ENCODE measurements at regions not wholly inside any gene's neighbourhood (a gene's known extent, or its start where the extent isn't known, plus 50 kb on each side); places are given as distances from the start of the nearest gene placed in this dataset.
"Not testable (repeated sequence)": the region's sequence is repeated elsewhere in the genome, so short reads cannot be mapped to it uniquely, and the experiment has no call there.

- DNase-seq (ENCODE audit: low read depth in 4 of 4, low spot score in 2 of 4): no peak
Measured at GRCh38 chr10:8173243-8173865, 118.9 kb downstream of the GATA3 start.

- no peak for DNase-seq (ENCODE audit: low read depth in 4 of 4, low spot score in 2 of 4)
Measured at GRCh38 chr10:8173866-8174243, 119.4 kb downstream of the GATA3 start.

GRCh38 chr10:8174762-8175161 is 120.3 kb downstream of the GATA3 start:
- DNase-seq (ENCODE audit: low read depth in 4 of 4, low spot score in 2 of 4): peak in 2 of 4 donors; percentile 18 to 21

DNA sequence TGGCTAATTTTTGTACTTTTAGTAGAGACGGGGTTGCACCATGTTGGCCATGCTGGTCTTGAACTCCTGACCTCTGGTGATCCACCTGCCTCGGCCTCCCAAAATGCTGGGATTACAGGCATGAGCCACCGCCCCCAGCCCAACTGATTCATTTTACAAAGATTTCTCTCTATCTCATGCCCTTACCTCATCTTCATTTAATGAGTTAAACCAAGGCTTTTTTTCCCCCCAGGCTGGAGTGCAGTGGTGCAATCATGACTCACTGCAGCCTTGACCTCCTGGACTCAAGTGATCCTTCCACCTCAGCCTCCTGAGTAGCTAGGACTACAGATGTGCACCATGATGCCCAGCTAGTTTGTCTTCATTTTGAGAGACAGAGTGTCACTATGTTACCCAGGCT is 123.0 kb downstream of the GATA3 start:
- DNase-seq (ENCODE audit: low read depth in 4 of 4, low spot score in 2 of 4): not testable (repeated sequence)

DNA sequence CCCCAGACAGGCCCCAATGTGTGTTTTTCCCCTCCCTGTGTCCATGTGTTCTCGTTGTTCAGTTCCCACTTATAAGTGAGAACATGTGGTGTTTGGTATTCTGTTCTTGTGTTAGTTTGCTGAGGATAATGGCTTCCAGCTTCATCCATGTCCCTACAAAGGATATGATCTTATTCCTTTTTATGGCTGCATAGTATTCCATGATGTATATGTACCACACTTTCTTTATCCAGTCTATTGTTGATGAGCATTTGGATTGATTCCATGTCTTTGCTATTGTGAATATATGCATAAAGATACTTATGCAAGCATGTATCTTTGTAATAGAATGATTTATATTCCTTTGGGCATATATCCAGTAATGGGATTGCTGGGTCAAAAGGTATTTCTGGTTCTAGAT is 125.3 kb downstream of the GATA3 start:
- DNase-seq (ENCODE audit: low read depth in 4 of 4, low spot score in 2 of 4): not testable (repeated sequence)

DNA sequence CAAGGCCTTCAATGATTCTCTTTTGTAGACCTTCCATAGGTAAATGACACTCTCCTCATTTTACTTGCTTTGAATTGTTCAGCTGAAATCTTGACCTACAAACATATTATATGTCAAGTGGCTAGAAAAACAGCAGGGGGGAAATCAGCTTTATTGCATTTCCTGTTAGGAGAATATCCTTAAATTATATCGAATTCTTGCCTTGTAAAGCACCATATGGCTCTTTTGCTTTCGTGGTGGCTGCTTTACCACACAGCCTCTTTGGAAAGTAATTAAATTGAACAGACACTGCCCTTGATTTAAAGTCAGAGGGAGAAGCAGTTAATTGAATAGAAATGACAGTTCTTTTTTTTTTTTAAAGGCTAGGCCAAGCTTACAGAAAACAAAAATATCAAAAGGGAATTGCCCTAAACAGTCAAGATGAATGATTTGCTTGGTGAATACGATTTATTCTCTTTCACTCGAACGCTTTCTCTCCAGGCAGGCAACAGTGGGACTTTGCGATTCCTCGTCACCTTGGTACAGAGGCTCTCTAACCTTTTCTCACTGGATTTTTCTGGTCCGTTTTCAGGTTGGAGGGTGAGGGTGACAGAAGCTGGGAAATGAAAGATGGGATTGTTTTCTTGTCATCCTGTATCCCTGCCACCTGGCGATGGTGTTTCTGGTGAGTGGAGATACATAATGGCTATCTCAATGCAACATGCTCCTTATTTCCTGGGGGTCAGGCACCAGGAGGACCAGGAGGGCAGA is 126.0 kb downstream of the GATA3 start:
- peak in 1 of 4 donors; percentile 2 for DNase-seq (ENCODE audit: low read depth in 4 of 4, low spot score in 2 of 4)

- no peak for DNase-seq (ENCODE audit: low read depth in 4 of 4, low spot score in 2 of 4)
Measured at GRCh38 chr10:8181496-8182157, 127.1 kb downstream of the GATA3 start.

GRCh38 chr10:8182806-8183205 is 128.3 kb downstream of the GATA3 start:
- no peak for DNase-seq (ENCODE audit: low read depth in 4 of 4, low spot score in 2 of 4)

- DNase-seq (ENCODE audit: low read depth in 4 of 4, low spot score in 2 of 4): no peak
Measured at GRCh38 chr10:8183241-8183704, 128.8 kb downstream of the GATA3 start.

DNA sequence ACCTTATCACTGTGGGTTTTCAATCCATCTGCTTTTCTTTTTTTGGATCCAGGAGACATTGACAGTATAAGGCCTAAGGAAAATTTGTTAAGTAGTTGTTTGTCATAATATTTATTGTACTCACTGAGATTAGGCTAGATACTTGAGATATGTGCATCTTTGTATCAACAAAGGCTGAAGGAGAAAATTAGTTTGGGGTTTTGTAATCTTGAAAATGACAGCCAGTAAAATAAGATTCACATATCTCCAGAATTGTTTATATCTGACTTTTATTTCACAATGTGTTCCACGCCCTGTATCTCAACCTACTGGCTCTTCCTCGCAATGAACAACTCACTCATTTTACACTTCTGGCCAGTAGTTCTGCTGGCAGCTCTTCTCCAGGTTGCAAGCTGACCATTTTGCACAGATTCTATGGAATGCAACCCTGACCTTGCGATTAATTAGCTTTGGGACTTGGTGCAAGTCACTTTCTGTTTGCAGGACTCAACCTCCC is 132.7 kb downstream of the GATA3 start:
- no peak for DNase-seq (ENCODE audit: low read depth in 4 of 4, low spot score in 2 of 4)

DNA sequence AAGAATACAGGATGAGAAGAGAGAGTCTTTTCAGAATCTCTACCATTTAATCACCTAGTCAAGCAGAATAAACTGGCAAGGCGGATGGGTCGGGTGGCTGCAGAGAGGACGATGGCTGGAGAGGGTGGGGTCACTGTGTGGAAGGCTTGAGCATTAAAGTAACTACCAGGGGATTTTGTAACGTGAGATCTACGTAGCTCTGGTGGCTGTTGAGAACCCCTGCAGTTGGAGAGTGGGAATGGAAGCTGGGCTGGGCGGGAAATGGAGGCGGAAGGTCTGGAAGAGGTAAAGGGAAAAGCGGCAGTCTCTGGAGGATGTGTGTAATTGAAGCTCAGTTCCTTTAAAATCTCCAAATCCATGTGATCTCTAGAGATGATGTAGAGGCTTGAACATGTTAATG is 135.0 kb downstream of the GATA3 start:
- no peak for DNase-seq (ENCODE audit: low read depth in 4 of 4, low spot score in 2 of 4)

GRCh38 chr10:8192301-8192700 is 137.8 kb downstream of the GATA3 start:
- DNase-seq (ENCODE audit: low read depth in 4 of 4, low spot score in 2 of 4): no peak

DNA sequence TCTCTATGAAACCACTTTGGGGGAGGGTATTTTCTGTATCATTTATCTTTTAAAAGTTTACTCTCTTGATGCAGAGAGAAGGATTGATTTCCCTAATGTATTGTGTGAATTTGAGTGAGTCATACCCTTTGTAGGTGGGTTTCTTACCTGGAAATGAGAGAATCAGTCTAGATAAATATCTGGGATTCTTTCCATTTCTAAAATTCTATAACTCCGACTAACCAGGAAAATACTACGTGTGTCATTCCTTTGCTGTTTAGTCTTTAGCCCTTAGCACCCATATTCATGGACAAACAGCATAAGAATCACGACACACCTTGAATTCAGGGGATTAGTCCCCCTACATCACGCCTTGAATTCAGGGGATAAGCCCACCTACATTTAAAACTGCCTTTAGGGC is 139.1 kb downstream of the GATA3 start:
- DNase-seq (ENCODE audit: low read depth in 4 of 4, low spot score in 2 of 4): no peak

- DNase-seq (ENCODE audit: low read depth in 4 of 4, low spot score in 2 of 4): no peak
Measured at GRCh38 chr10:8194050-8194449, 139.6 kb downstream of the GATA3 start.

DNA sequence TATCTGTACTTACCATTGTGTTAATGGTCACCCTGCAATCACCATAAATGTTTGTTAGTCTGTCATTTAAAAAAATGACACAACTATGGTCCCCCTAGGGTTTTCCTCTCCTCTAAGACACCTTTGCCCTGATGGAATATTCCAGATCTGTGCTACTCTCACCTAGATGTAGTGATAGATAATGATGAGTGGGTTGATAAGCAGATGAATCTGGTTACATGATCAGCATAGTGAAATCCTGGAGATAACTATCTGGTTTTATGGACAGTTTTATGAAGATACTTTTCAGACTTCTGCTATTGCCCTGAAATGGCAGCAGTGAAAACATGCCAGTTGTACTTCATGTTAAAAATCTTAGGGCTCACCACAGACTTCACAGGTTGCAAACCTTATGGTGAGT is 152.4 kb downstream of the GATA3 start:
- DNase-seq (ENCODE audit: low read depth in 4 of 4, low spot score in 2 of 4): no peak

DNA sequence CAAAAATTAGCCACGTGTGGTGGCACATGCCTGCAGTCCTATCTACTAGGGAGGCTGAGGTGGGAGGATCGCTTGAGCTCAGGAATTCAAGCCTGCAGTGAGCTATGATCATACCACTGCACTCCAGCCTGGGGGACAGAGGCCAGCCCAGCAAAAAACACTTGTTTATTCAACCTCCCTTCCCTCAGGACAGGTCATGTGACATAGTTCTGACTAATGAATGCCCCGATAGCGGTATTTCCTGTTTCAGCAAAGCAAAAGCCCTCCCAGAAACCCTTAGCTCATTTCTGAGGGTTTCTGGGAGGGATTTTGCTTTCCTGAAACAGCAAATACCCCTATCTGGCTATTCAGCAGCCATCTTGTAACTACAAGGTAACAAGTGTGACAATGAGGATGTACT is 157.1 kb downstream of the GATA3 start:
- DNase-seq (ENCODE audit: low read depth in 4 of 4, low spot score in 2 of 4): no peak

DNA sequence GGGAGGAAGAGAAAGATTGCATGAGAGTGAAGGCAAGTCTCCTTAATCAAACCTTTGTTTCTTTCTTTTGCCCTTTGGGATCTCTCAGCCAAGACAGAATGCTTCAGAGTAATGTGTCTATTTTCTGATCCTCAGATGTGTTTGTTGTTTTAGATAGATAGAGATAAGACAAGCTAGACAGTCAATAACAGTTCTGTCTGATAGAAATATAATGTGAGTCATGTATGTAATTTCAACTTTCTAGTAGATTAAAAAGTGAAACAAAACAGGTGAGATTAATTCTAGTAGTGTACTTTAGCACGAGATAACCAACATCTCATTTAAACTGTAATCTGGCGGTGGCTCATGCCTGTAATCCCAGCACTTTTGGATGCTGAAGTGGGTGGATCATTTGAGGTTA is 159.2 kb downstream of the GATA3 start:
- no peak for DNase-seq (ENCODE audit: low read depth in 4 of 4, low spot score in 2 of 4)

GRCh38 chr10:8214587-8214986 is 160.1 kb downstream of the GATA3 start:
- DNase-seq (ENCODE audit: low read depth in 4 of 4, low spot score in 2 of 4): no peak

- DNase-seq (ENCODE audit: low read depth in 4 of 4, low spot score in 2 of 4): no peak
Measured at GRCh38 chr10:8216893-8217292, 162.4 kb downstream of the GATA3 start.

- no peak for DNase-seq (ENCODE audit: low read depth in 4 of 4, low spot score in 2 of 4)
Measured at GRCh38 chr10:8221451-8221850, 167.0 kb downstream of the GATA3 start.

GRCh38 chr10:8224591-8224990 is 170.1 kb downstream of the GATA3 start:
- no peak for DNase-seq (ENCODE audit: low read depth in 4 of 4, low spot score in 2 of 4)

DNA sequence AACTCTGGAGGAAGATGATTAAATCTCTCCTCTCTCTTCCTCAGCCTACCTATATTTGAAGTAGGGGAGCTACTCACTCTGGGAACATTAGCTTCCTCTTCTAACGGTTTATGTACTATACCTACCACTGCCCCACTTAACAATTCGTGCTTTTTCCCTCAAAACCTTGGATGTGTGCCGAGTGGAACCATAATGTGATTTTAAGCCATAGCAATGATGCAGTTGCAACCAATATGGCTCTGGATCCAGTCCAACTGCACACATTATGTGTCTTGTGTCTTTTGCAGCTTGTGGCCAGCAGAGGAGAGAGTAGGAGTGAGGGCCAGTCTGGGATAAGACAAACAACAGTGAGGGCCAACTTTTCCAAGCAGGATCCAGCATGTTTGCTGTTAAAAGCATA is 170.7 kb downstream of the GATA3 start:
- no peak for DNase-seq (ENCODE audit: low read depth in 4 of 4, low spot score in 2 of 4)

Measured in left renal cortex interstitium (tissue), 4 donors.